ENCODE measurements at regions not wholly inside any gene's neighbourhood (a gene's known extent, or its start where the extent isn't known, plus 50 kb on each side); places are given as distances from the start of the nearest gene placed in this dataset.

DNA sequence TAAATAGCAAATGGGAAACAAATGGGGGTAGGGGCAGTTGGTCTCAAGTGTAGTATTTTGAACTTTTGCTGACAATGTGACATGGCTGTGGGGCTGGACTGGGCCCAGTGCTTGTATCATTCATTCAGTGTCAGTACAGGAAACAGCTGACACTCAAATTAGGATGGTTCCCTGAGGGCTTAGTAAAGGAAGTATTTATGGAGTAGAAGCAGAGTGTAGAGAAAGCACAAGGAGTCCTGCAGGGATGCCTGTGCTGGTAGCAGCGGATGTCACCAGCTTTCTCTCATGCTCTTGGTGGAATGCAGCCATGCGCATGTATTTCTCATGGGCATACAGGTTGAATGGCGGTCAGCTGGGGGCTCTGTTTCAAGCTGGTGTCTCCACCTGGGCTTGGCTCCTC, 72.9 kb upstream of the SLC44A1 start:
- Histone ChIP-seq H3K9me3 (ENCODE audit: low read length) (no peaks in the 10 kb centered on the region), H3K4me2 (ENCODE audit: low read length) (no peak overlapping the region), H3K9me2 (ENCODE audit: low read depth, low read length) (no peaks in the 10 kb centered on the region), H3K4me1 (ENCODE audit: insufficient read depth, low read length, severe bottlenecking) (no peaks in the 10 kb centered on the region), H2AFZ (ENCODE audit: low read length) (no peak overlapping the region), H4K20me1 (ENCODE audit: insufficient read depth, low read length) (no peaks in the 10 kb centered on the region), H3K79me2 (ENCODE audit: insufficient read depth, low read length) (no peaks in the 10 kb centered on the region), H3F3A (ENCODE audit: insufficient read depth, low read length) (no peaks in the 10 kb centered on the region), H3K9ac (ENCODE audit: low read length) (no peak overlapping the region), H3K36me3 (ENCODE audit: insufficient read depth, low read length) (no peaks in the 10 kb centered on the region), H3K27ac (ENCODE audit: low read depth, low read length, poor library complexity, severe bottlenecking) (no peak overlapping the region), H3K4me3 (ENCODE audit: low read depth, low read length, poor library complexity, severe bottlenecking) (no peak overlapping the region), H3K27me3 (ENCODE audit: insufficient read depth, low read length) (no peaks in the 10 kb centered on the region)
- TF ChIP-seq, protein P1, sequence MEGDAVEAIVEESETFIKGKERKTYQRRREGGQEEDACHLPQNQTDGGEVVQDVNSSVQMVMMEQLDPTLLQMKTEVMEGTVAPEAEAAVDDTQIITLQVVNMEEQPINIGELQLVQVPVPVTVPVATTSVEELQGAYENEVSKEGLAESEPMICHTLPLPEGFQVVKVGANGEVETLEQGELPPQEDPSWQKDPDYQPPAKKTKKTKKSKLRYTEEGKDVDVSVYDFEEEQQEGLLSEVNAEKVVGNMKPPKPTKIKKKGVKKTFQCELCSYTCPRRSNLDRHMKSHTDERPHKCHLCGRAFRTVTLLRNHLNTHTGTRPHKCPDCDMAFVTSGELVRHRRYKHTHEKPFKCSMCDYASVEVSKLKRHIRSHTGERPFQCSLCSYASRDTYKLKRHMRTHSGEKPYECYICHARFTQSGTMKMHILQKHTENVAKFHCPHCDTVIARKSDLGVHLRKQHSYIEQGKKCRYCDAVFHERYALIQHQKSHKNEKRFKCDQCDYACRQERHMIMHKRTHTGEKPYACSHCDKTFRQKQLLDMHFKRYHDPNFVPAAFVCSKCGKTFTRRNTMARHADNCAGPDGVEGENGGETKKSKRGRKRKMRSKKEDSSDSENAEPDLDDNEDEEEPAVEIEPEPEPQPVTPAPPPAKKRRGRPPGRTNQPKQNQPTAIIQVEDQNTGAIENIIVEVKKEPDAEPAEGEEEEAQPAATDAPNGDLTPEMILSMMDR (IDR thresholded peaks at IDR 0.05; ENCODE audit: low read length) = no peak
- TF ChIP-seq EZH2 (IDR thresholded peaks at IDR 0.05; ENCODE audit: borderline replicate concordance, low read length) = no peak

DNA sequence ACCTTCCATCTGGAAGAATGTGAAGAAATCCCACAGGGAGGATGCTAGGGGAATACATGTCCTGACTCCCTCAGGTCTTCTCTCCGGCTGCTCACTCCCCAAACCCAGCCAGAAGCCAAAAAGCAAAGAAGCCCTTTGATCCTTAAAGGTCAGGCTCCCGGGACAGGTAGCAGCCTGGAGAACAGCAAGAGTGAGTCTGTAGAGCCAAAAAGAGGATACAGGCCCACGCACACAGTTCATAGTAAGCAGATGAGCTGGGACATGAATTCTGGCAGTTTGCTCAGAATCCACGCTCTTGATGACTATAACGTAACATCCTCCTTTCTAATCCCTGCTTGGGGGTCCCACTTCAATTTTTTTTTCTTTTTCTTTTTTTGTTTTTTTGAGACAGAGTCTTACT, 72.0 kb upstream of the SLC44A1 start:
- TF ChIP-seq, protein P1 (IDR thresholded peaks at IDR 0.05; ENCODE audit: low read length) = no peak
- no peak for TF ChIP-seq EZH2 (IDR thresholded peaks at IDR 0.05; ENCODE audit: borderline replicate concordance, low read length)
- Histone ChIP-seq H3K27me3 (ENCODE audit: insufficient read depth, low read length) (no peaks in the 10 kb centered on the region), H3F3A (ENCODE audit: insufficient read depth, low read length) (no peaks in the 10 kb centered on the region), H3K9me3 (ENCODE audit: low read length) (no peaks in the 10 kb centered on the region), H2AFZ (ENCODE audit: low read length) (no peak overlapping the region), H3K9me2 (ENCODE audit: low read depth, low read length) (no peaks in the 10 kb centered on the region), H3K36me3 (ENCODE audit: insufficient read depth, low read length) (no peaks in the 10 kb centered on the region), H3K4me1 (ENCODE audit: insufficient read depth, low read length, severe bottlenecking) (no peaks in the 10 kb centered on the region), H3K4me2 (ENCODE audit: low read length) (no peak overlapping the region), H3K79me2 (ENCODE audit: insufficient read depth, low read length) (no peaks in the 10 kb centered on the region), H3K27ac (ENCODE audit: low read depth, low read length, poor library complexity, severe bottlenecking) (no peak overlapping the region), H3K4me3 (ENCODE audit: low read depth, low read length, poor library complexity, severe bottlenecking) (no peak overlapping the region), H3K9ac (ENCODE audit: low read length) (no peak overlapping the region), H4K20me1 (ENCODE audit: insufficient read depth, low read length) (no peaks in the 10 kb centered on the region)

DNA sequence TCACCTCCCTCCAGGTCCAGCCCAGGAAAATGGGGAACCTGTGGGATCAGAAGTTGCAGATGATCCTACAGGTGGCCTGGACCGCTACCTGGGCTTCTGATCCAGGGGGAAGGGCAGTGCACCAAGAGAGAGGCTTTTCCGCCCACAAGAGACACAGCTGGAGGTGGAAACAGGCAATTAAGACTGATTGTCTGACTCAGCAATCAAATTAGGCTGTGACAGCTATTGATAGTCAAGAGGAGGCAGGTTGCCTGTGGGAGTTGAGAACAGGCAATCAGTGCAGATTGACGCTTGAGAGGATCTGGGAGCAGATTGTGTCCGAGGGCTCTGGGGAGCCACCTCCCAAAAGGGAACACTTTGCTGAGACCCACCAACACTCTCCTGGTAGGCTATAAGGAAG, 71.1 kb upstream of the SLC44A1 start:
- no peaks in the 10 kb centered on the region for H3K9me2 ChIP-seq (ENCODE audit: low read depth, low read length)
- no peak overlapping the region for H2AFZ ChIP-seq (ENCODE audit: low read length)
- no peak overlapping the region for H3K4me2 ChIP-seq (ENCODE audit: low read length)
- H3K9ac ChIP-seq (ENCODE audit: low read length) = no peak overlapping the region
- no peaks in the 10 kb centered on the region for H4K20me1 ChIP-seq (ENCODE audit: insufficient read depth, low read length)
- H3K4me1 ChIP-seq (ENCODE audit: insufficient read depth, low read length, severe bottlenecking) = no peaks in the 10 kb centered on the region
- H3K9me3 ChIP-seq (ENCODE audit: low read length) = no peaks in the 10 kb centered on the region
- no peaks in the 10 kb centered on the region for H3F3A ChIP-seq (ENCODE audit: insufficient read depth, low read length)
- no peak overlapping the region for H3K27ac ChIP-seq (ENCODE audit: low read depth, low read length, poor library complexity, severe bottlenecking)
- H3K27me3 ChIP-seq (ENCODE audit: insufficient read depth, low read length) = no peaks in the 10 kb centered on the region
- no peaks in the 10 kb centered on the region for H3K79me2 ChIP-seq (ENCODE audit: insufficient read depth, low read length)
- H3K4me3 ChIP-seq (ENCODE audit: low read depth, low read length, poor library complexity, severe bottlenecking) = no peak overlapping the region
- TF ChIP-seq EZH2 (IDR thresholded peaks at IDR 0.05; ENCODE audit: borderline replicate concordance, low read length) = no peak
- TF ChIP-seq, protein P1 (IDR thresholded peaks at IDR 0.05; ENCODE audit: low read length) = no peak
- no peaks in the 10 kb centered on the region for H3K36me3 ChIP-seq (ENCODE audit: insufficient read depth, low read length)
